ENCODE measurements at regions not wholly inside any gene's neighbourhood (a gene's known extent, or its start where the extent isn't known, plus 50 kb on each side); places are given as distances from the start of the nearest gene placed in this dataset.

GRCh38 chr2:207473049-207473930, 56.5 kb upstream of the CREB1 start:
- intact Hi-C loops (cut with micrococcal nuclease), result loop anchor here (1.0 to 5.0 kb wide), 7 partner anchors 49 to 426 kb away; no protein-coding TSS in a partner anchor

DNA sequence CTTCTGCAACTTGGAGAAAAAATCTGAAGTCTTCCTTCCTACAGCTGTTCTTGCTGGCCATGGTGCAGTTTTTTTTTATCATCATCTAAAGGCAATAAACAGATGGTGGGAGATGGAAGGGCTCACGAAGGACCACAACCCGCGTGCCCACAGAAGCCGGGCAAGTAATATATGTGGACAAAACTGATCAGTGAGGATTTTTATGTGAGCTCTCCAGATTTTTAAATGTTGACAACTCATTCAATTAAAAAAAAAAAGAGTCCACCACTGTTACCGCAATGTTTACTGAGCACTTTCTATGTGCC, 55.9 kb upstream of the CREB1 start:
- intact Hi-C loops (cut with micrococcal nuclease), result loop anchor here (1.0 to 5.0 kb wide), 7 partner anchors 50 to 427 kb away; no protein-coding TSS in a partner anchor

GRCh38 chr2:207474863-207475485, 54.8 kb upstream of the CREB1 start:
- intact Hi-C loops (cut with micrococcal nuclease), result loop anchor here (1.0 to 5.0 kb wide), 7 partner anchors 54 to 919 kb away; partner anchors contain the start of genes CREB1, FASTKD2 and MDH1B

DNA sequence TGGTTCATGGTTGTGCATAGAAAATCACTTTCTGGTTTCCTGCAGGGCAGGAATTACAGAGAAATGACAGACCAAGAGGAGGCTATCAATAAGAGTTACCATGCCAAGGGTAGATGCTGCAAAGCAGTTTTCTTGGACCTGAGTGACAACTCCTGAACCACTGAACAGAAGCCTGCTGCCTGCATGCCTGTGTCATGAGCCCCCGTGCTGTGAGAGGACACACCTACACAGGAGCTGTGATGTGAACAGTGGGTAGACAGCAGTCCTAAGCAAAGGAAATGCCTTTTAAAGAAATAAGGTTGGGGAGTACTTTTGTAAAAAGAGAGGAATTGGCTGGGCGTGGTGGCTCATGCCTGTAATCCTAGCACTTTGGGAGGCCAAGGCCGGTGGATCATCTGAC, 54.2 kb upstream of the CREB1 start:
- intact Hi-C loops (cut with micrococcal nuclease), result loop anchor here (1.0 kb wide), 6 partner anchors 54 to 919 kb away; partner anchors contain the start of genes CREB1, FASTKD2 and MDH1B

DNA sequence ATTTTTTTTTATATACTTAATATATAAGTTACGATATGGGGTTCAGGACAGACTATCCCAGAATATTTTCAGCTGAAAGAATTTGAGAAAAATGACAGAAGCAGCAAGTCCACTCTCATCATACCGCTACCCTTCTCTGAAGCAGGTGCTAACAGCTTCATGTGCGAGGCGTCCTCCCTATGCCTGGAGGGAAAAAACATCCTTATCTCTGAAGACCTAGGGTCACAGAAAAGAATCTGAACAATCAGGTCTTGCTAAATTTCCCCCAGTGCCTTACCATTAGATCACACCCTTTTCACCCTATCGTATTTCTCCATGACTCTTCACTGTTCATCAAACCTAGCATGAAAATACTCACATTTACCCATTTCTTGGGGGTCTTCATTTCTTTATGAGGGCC, 51.9 kb upstream of the CREB1 start:
- intact Hi-C loops (cut with micrococcal nuclease), result no loop called here

DNA sequence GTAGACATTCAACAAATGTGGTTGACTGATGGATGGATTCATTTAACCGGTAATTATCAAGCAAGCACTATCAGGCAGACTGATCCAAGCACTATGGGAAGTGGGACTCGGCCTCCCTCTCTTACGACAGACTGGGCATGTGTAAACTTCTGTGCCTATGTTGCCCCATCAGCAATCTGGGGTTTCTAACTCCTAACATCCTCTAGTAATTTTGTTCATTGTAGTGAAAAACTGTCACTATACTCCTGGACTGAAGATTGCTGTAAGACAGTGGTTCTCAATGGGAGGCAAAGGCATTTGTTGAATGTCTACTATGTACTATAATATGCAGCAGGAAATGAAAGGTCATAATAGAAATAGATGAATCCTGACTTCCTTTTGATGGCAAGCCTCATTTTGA, 51.2 kb upstream of the CREB1 start:
- intact Hi-C loops (cut with micrococcal nuclease), result no loop called here

- intact Hi-C loops (cut with micrococcal nuclease), result no loop called here
Observed at GRCh38 chr2:207479198-207479785, 50.5 kb upstream of the CREB1 start.
